ENCODE measurements at regions not wholly inside any gene's neighbourhood (a gene's known extent, or its start where the extent isn't known, plus 50 kb on each side); places are given as distances from the start of the nearest gene placed in this dataset.

GRCh38 chr20:48131581-48131980 lies 346.3 kb upstream of the SULF2 start:
- H3K4me3 ChIP-seq: no peak overlapping the region
- H3K79me2 ChIP-seq (ENCODE audit: control insufficient read depth, insufficient read depth, low read length): no peaks in the 10 kb centered on the region
- no peak for FAIRE-seq
- ChIA-PET RAD21 (ENCODE audit: unreplicated experiment) (no interaction called here), SMC1A (ENCODE audit: uncharacterized antibody, unreplicated experiment) (interaction anchor here (0.5 to 1.2 kb wide), 2 partner anchors 11 to 749 kb away, joined by 3 read pairs; no protein-coding TSS in a partner anchor), CTCF (no interaction called here), POLR2A (no interaction called here)
- H3K9me3 ChIP-seq (replicated peaks; ENCODE audit: control insufficient read depth, insufficient read depth, low read length): no peaks in the 10 kb centered on the region
- intact Hi-C loops (cut with micrococcal nuclease; ENCODE audit: unreplicated experiment): no loop called here
- H3K4me2 ChIP-seq (ENCODE audit: control insufficient read depth, insufficient read depth): no peak overlapping the region
- H4K20me1 ChIP-seq (ENCODE audit: control insufficient read depth, insufficient read depth): no peaks in the 10 kb centered on the region
- H2AFZ ChIP-seq (ENCODE audit: control insufficient read depth, low read depth, low read length): no peak overlapping the region
- H3K27me3 ChIP-seq (replicated peaks in 1 of 2; ENCODE audit: control insufficient read depth in 2 of 2, insufficient read depth in 2 of 2, low read length in 1 of 2): no peaks in the 10 kb centered on the region; a peak in 1 of 4 replicates
- no peak for ATAC-seq
- no peak overlapping the region for H3K27ac ChIP-seq (ENCODE audit: control insufficient read depth, insufficient read depth)
- BruUV-seq (replicated peaks): no TSS peak
- DNase-seq (ENCODE audit: low read depth, low spot score): no peak
- WGBS (ENCODE audit: insufficient coverage, insufficient replicate concordance, low lambda C conversion rate, missing lambda C conversion rate): 46% methylated on average over 3 of the region's 3 CpGs
- H3K4me1 ChIP-seq (ENCODE audit: control insufficient read depth, insufficient read depth, low read length): no peaks in the 10 kb centered on the region
- H3K36me3 ChIP-seq (ENCODE audit: control insufficient read depth in 2 of 2, insufficient read depth in 2 of 2, low read length in 1 of 2): no peaks in the 10 kb centered on the region
- TF ChIP-seq NR2C2 (IDR thresholded peaks at IDR 0.05; ENCODE audit: borderline replicate concordance, control insufficient read depth, insufficient read length, low read depth) (no peak), BRCA1 (IDR thresholded peaks at IDR 0.05; ENCODE audit: low read depth, low read length) (no peak), GATAD2B (conservative IDR thresholded peaks at IDR 0.05; ENCODE audit: low read depth) (no peak)
- TF ChIP-seq, protein P1, sequence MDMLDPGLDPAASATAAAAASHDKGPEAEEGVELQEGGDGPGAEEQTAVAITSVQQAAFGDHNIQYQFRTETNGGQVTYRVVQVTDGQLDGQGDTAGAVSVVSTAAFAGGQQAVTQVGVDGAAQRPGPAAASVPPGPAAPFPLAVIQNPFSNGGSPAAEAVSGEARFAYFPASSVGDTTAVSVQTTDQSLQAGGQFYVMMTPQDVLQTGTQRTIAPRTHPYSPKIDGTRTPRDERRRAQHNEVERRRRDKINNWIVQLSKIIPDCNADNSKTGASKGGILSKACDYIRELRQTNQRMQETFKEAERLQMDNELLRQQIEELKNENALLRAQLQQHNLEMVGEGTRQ (IDR thresholded peaks at IDR 0.05; ENCODE audit: borderline replicate concordance, low read depth, low read length): no peak
- TF ChIP-seq, protein P2, sequence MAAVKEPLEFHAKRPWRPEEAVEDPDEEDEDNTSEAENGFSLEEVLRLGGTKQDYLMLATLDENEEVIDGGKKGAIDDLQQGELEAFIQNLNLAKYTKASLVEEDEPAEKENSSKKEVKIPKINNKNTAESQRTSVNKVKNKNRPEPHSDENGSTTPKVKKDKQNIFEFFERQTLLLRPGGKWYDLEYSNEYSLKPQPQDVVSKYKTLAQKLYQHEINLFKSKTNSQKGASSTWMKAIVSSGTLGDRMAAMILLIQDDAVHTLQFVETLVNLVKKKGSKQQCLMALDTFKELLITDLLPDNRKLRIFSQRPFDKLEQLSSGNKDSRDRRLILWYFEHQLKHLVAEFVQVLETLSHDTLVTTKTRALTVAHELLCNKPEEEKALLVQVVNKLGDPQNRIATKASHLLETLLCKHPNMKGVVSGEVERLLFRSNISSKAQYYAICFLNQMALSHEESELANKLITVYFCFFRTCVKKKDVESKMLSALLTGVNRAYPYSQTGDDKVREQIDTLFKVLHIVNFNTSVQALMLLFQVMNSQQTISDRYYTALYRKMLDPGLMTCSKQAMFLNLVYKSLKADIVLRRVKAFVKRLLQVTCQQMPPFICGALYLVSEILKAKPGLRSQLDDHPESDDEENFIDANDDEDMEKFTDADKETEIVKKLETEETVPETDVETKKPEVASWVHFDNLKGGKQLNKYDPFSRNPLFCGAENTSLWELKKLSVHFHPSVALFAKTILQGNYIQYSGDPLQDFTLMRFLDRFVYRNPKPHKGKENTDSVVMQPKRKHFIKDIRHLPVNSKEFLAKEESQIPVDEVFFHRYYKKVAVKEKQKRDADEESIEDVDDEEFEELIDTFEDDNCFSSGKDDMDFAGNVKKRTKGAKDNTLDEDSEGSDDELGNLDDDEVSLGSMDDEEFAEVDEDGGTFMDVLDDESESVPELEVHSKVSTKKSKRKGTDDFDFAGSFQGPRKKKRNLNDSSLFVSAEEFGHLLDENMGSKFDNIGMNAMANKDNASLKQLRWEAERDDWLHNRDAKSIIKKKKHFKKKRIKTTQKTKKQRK (IDR thresholded peaks at IDR 0.05; ENCODE audit: low read depth, low read length): no peak
- in situ Hi-C loops (cut with MboI): no loop called here
- no peak overlapping the region for H3K9ac ChIP-seq (ENCODE audit: control insufficient read depth, insufficient read depth, low read length)
